Femur (tissue), 1 donor: ENCODE measurements at regions not wholly inside any gene's neighbourhood (a gene's known extent, or its start where the extent isn't known, plus 50 kb on each side); places are given as distances from the start of the nearest gene placed in this dataset.
"Not testable (repeated sequence)": the region's sequence is repeated elsewhere in the genome, so short reads cannot be mapped to it uniquely, and the experiment has no call there.

Experiments used
- DNase-seq: peaks from one replicate; pipeline ENCODE4 v3.0.0-alpha.2; 2017

GRCh38 chr5:27491746-27492439, 453.5 kb upstream of the CDH9 start:
- no peak for DNase-seq

- no peak for DNase-seq
These were observed 452.7 kb upstream of the CDH9 start for GRCh38 chr5:27491047-27491446.

DNA sequence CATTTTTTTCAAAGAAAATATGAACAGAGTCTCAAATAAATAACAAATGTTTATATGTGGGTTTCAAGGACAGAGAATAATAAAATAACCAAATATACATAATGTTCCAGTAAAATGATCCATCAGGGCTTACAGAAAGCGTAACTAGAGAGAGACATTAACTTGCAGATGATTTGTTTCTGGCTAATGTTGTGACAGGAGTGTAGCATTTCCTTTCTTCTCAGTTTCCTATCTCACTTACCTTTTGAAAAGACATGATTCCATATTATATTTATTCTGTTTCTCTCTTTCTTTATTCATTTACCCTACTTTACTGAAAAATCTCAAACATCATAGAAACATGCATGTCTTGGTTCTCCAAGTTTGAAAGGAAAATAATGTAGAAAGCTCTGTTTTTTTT, 451.3 kb upstream of the CDH9 start:
- no peak for DNase-seq

DNA sequence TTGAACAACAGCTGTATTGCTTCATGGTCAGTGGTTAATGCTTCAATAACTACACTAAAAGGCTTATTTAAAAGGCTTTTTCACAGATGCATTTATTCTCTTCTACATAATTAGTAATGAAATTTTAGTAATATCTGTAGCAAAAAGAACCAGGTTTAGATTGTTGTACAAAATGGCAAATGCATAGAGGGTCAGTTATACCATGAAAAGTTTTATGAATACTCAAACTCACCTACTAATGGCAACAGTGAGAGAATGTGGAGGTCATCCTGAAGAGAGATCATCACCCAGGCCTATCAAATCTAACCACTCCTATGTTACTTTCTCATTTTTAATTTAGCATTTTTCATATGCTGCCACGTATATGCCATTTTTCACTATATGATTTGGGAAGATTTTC, 444.3 kb upstream of the CDH9 start:
- DNase-seq: no peak

- no peak for DNase-seq
These were observed 441.5 kb upstream of the CDH9 start for GRCh38 chr5:27479859-27480258.

DNA sequence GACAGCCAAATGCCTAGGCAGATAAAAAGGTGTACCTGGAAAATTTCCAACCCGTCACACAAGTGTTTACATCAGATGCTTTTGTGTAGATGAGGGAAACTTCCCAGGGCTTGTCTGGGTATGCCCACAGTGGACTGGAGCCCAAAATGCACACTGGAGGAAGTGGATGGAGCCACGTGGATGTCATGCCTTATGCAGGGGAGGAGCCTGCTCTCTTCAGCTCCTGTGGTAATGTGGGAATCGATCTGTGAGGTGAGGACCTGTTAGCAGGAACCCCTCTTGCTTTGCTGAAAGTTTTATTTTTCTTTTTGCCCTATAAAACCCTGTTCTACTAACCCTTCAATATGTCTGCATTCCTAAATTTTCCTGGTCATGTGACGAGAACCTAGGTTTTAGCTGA, 439.2 kb upstream of the CDH9 start:
- DNase-seq: no peak

- DNase-seq: no peak
These were observed 438.1 kb upstream of the CDH9 start for GRCh38 chr5:27476356-27476988.

DNA sequence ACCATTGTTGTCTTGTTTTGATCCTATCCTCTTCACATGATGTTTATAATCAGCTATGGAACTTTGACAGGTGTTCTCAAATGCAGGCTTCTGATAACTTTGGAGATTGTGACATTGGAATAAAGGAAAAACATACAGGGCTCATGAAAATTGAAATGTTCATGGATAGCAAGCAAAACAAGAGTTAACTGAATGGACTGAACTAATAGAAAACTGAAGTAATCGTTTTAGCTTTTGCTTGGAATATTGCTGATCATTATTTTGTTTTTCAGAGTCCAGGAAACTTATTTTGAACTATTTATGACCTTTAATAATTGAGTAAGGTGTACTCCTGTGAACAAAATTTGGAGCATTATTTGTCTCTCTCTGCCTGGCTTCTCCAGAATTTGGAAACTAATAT, 436.7 kb upstream of the CDH9 start:
- DNase-seq: no peak

DNA sequence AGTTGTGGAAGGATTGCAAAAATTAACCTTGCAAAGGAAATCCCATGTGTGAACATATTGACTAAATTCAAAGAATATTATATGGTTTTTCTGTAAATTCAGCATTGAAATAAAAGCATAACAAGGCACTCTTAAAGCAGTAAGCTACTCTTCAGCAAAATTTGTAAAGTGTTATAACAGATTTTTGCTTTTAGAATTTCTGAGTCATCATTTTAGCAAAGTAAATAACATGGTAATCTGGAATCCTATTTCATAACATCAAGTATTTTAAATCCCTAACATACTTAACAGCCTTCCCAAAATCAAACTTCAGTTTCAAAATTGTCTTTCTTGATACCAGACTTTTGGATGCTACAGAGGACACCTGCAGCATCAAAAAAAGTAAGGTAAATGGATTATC, 436.0 kb upstream of the CDH9 start:
- no peak for DNase-seq

DNA sequence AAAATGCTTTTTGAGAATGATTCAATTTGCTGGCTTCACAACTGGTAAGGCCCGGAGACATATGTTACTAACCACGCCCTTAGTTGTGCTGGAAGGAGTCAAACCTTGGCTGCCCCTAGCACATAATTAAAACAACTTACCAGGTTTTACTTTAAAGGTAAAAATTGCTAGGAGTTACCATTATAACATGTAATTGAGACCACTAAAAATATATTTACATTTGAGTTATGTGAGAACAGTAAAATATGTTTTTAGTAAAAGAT, 435.6 kb upstream of the CDH9 start:
- DNase-seq: no peak

- no peak for DNase-seq
These were observed 435.1 kb upstream of the CDH9 start for GRCh38 chr5:27473307-27474046.

DNA sequence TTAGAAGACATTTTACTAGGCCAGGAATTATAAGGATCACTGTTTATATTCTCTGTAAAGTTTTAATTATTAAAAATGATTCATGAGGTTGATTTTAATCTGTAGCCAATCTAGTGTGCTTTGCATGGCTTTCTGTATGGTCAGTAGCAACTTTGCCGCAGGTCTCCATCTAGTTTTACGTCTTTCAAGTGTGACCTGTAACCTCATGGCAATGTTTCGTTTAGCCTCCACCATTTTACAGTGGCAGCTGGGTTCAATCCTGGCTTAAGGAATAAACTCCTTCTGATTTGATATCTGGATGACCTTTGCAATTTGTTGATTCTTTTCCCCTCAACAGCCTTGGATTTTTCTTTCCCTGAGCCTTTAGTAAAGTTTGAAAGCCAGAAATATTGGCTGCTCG, 434.5 kb upstream of the CDH9 start:
- no peak for DNase-seq

GRCh38 chr5:27472000-27472763, 433.8 kb upstream of the CDH9 start:
- no peak for DNase-seq

DNA sequence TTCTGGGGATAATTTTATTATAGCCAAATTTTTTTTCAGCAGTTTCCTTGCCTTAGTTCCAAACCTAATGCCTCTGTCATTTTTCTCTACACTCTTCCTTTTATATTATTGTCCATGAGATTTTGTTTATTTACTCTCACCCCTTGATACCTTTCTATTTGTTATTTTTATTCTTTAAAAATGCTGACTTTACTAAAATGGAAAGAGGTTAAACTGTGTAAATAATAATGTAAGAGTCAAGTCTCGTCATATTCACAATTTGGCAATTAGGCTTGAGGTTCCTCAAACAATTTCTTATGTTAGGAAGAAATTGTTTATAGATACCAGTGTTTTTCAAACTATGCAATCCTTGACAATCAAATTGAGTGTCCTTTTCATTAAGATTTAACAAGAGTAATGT, 428.6 kb upstream of the CDH9 start:
- no peak for DNase-seq

DNA sequence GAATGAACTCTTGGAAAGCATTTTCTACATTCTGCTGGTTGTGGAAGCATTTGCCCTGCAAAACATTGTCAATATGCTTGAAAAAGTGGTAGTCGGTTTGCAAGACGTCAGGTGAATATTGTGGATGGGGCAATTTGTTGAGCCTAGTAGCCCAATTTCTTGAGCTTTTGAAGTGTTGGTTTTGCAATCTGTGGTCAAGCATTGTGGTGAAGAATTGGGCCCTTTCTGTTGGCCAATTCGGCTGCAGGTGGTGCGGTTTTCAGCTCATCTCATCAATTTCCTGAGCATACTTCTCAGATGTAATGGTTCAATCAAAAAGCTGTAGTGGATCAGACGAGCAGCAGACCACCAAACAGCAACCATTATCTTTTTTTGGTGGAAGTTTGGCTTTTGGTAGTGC, 426.8 kb upstream of the CDH9 start:
- no peak for DNase-seq

- DNase-seq: no peak
These were observed 425.2 kb upstream of the CDH9 start for GRCh38 chr5:27463446-27464149.

- no peak for DNase-seq
These were observed 424.6 kb upstream of the CDH9 start for GRCh38 chr5:27462936-27463335.

- no peak for DNase-seq
These were observed 419.9 kb upstream of the CDH9 start for GRCh38 chr5:27458287-27458686.

DNA sequence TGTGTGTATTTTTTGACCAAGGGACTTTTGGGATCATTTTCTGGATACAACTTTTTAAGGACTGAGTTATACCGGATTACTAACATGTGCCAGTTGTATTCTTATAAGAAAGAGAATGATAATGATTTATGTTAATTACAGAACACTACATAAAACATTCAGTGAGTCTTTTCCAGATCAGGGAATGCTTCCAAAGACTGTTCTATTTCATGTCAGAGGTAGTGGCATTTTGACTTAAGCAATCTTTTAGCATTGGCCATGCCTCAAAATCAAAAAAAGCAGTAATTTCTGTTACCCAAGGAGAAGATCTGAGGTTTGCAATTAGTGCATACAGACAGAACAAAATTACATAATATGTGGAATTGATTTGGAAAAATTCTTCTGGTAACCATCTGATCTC, 413.0 kb upstream of the CDH9 start:
- no peak for DNase-seq

DNA sequence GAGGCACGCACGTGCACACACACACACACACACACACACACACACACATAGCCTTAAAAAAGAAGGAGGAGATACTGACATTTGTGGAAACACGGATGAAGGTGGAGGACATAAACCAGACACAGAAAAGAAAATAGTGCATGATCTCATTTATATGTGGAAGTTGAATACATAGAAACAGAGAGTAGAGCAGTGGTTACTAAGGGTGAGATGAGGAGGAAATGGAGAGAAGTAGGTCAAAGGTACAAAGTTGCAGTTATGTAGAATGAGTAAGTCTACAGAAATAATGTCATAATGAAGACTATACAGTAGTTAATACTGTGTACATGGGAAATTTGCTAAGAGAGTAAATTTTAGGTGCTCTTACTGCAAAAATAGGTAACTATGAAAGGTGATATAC, 412.2 kb upstream of the CDH9 start:
- DNase-seq: no peak

DNA sequence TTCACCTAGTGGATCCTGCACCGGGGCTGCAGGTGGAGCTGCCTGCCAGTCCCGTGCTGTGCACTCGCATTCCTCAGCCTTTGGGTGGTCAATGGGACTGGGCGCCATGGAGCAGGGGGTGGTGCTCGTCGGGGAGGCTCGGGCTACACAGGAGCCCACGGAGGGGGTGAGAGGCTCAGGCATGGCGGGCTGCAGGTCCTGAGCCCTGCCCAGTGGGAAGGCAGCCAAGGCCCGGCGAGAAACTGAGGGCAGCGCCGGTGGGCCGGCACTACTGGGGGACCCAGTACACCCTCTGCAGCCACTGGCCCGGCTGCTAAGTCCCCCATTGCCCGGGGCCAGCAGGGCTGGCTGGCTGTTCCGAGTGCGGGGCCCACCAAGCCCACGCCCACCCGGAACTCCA, 401.0 kb upstream of the CDH9 start:
- not testable (repeated sequence) for DNase-seq

DNA sequence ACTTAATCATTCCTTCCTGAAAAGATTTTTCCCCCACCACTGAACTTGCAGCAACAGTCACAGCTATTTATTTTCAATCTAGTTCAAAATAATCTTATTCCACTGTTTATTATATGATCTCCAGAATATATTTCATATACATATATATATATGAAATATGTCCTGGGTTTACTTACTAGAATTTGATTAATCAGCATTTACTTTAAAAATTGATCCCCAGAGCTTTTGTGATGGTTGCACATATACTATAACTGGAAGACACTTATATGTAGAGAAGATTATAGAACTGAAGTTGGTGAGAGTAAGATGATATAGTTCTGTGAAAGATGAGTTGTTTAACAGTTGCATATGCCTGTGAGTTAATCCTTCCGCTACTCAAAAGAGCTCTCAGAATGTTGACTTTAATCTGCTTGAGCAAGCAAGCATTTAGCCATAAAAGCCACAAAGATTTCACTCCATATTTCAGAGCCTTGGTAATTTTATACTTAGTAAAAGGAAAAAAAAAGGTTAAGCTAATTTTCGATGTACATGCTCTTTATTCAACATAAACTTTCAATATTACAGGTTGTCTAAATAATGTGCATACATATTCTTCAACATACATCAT, 399.3 kb upstream of the CDH9 start:
- DNase-seq: no peak

DNA sequence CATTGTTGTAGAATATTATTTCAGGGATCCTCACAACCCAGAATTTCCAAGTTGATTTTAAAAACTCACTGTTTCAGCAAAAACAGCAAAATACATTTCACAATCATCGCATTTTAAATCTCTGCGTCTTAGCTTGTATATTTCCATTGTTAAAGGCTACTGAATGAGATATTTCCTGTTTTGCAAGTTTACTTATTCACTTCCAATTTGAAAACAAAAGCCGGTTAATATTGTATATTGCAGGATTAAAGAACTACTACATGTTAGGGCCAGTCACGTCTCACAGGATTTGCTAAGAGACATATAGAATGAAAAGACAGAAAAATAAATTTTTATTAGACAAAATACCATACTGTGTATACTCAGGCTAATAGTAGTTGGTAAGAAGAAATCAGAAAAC, 395.9 kb upstream of the CDH9 start:
- DNase-seq: no peak
